ENCODE measurements at regions not wholly inside any gene's neighbourhood (a gene's known extent, or its start where the extent isn't known, plus 50 kb on each side); places are given as distances from the start of the nearest gene placed in this dataset.
"Not testable (repeated sequence)": the region's sequence is repeated elsewhere in the genome, so short reads cannot be mapped to it uniquely, and the experiment has no call there.

GRCh38 chr16:6837722-6838121 lies 494.9 kb upstream of the RBFOX1 start:
- DNase-seq: no peak

GRCh38 chr16:6836766-6837165 lies 495.9 kb upstream of the RBFOX1 start:
- no peak for DNase-seq

- no peak for DNase-seq
Measured at GRCh38 chr16:6835941-6836340, 496.7 kb upstream of the RBFOX1 start.

GRCh38 chr16:6835516-6835915 lies 497.1 kb upstream of the RBFOX1 start:
- DNase-seq: no peak

- no peak for DNase-seq
Measured at GRCh38 chr16:6828690-6829089, 504.0 kb upstream of the RBFOX1 start.

- DNase-seq: no peak
Measured at GRCh38 chr16:6827931-6828330, 504.7 kb upstream of the RBFOX1 start.

GRCh38 chr16:6827267-6827666 lies 505.4 kb upstream of the RBFOX1 start:
- DNase-seq: peak; percentile 6

GRCh38 chr16:6822041-6822440 lies 510.6 kb upstream of the RBFOX1 start:
- DNase-seq: no peak

GRCh38 chr16:6804461-6804860 lies 528.2 kb upstream of the RBFOX1 start:
- no peak for DNase-seq

- DNase-seq: no peak
Measured at GRCh38 chr16:6803176-6803575, 529.5 kb upstream of the RBFOX1 start.

GRCh38 chr16:6797223-6797622 lies 535.4 kb upstream of the RBFOX1 start:
- no peak for DNase-seq

GRCh38 chr16:6777624-6778023 lies 555.0 kb upstream of the RBFOX1 start:
- no peak for DNase-seq

- no peak for DNase-seq
Measured at GRCh38 chr16:6775712-6776111, 556.9 kb upstream of the RBFOX1 start.

GRCh38 chr16:6771956-6772355 lies 560.7 kb upstream of the RBFOX1 start:
- DNase-seq: no peak

GRCh38 chr16:6753553-6753952 lies 579.1 kb upstream of the RBFOX1 start:
- DNase-seq: no peak

GRCh38 chr16:6751191-6751590 lies 581.5 kb upstream of the RBFOX1 start:
- no peak for DNase-seq

GRCh38 chr16:6749698-6750097 lies 582.9 kb upstream of the RBFOX1 start:
- no peak for DNase-seq

- not testable (repeated sequence) for DNase-seq
Measured at GRCh38 chr16:6736302-6736701, 596.3 kb upstream of the RBFOX1 start.

GRCh38 chr16:6735631-6736030 lies 597.0 kb upstream of the RBFOX1 start:
- no peak for DNase-seq

- no peak for DNase-seq
Measured at GRCh38 chr16:6732166-6732565, 600.5 kb upstream of the RBFOX1 start.

GRCh38 chr16:6728381-6728780 lies 604.3 kb upstream of the RBFOX1 start:
- DNase-seq: no peak

- DNase-seq: no peak
Measured at GRCh38 chr16:6726621-6727020, 606.0 kb upstream of the RBFOX1 start.

- DNase-seq: no peak
Measured at GRCh38 chr16:6725634-6726331, 606.9 kb upstream of the RBFOX1 start.

- DNase-seq: not testable (repeated sequence)
Measured at GRCh38 chr16:6725206-6725605, 607.4 kb upstream of the RBFOX1 start.

GRCh38 chr16:6722786-6723185 lies 609.9 kb upstream of the RBFOX1 start:
- DNase-seq: no peak

Measured in MV-4-11 (cell line).